Lower leg skin (tissue), 3 donors: ENCODE measurements at regions not wholly inside any gene's neighbourhood (a gene's known extent, or its start where the extent isn't known, plus 50 kb on each side); places are given as distances from the start of the nearest gene placed in this dataset.

Experiments
- CTCF ChIP-seq, 3 donors: fragments of 450-650 bp; IDR thresholded peaks; one replicate each; pipeline ENCODE4 v1.5.1; 2016; ENCODE audit warnings: antibody characterized with exemption in 3 of 3, mild to moderate bottlenecking in 3 of 3, moderate library complexity in 2 of 3
- POLR2A ChIP-seq, 2 donors: fragments of 450-650 bp; IDR thresholded peaks; one replicate each; pipeline ENCODE4 v1.6.1; 2016 to 2017; ENCODE audit warnings: antibody characterized with exemption in 2 of 2, mild to moderate bottlenecking in 1 of 2, moderate library complexity in 1 of 2

GRCh38 chr2:107064750-107065149 lies 178.8 kb upstream of the ST6GAL2 start:
- no peak for TF ChIP-seq CTCF (IDR thresholded peaks at IDR 0.05)
- TF ChIP-seq POLR2A (IDR thresholded peaks at IDR 0.05): no peak
